ENCODE measurements at regions not wholly inside any gene's neighbourhood (a gene's known extent, or its start where the extent isn't known, plus 50 kb on each side); places are given as distances from the start of the nearest gene placed in this dataset.

- TF ChIP-seq, protein P1, sequence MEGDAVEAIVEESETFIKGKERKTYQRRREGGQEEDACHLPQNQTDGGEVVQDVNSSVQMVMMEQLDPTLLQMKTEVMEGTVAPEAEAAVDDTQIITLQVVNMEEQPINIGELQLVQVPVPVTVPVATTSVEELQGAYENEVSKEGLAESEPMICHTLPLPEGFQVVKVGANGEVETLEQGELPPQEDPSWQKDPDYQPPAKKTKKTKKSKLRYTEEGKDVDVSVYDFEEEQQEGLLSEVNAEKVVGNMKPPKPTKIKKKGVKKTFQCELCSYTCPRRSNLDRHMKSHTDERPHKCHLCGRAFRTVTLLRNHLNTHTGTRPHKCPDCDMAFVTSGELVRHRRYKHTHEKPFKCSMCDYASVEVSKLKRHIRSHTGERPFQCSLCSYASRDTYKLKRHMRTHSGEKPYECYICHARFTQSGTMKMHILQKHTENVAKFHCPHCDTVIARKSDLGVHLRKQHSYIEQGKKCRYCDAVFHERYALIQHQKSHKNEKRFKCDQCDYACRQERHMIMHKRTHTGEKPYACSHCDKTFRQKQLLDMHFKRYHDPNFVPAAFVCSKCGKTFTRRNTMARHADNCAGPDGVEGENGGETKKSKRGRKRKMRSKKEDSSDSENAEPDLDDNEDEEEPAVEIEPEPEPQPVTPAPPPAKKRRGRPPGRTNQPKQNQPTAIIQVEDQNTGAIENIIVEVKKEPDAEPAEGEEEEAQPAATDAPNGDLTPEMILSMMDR (conservative IDR thresholded peaks at IDR 0.05; ENCODE audit: low read depth, low read length): no peak
- TF ChIP-seq EZH2 (IDR thresholded peaks at IDR 0.05; ENCODE audit: borderline replicate concordance, low read depth, low read length, poor library complexity, severe bottlenecking): no peak
Measured at GRCh38 chr2:45132551-45132950, 123.3 kb upstream of the SIX2 start.

All from A673 (cell line).